ENCODE measurements at regions not wholly inside any gene's neighbourhood (a gene's known extent, or its start where the extent isn't known, plus 50 kb on each side); places are given as distances from the start of the nearest gene placed in this dataset.

DNA sequence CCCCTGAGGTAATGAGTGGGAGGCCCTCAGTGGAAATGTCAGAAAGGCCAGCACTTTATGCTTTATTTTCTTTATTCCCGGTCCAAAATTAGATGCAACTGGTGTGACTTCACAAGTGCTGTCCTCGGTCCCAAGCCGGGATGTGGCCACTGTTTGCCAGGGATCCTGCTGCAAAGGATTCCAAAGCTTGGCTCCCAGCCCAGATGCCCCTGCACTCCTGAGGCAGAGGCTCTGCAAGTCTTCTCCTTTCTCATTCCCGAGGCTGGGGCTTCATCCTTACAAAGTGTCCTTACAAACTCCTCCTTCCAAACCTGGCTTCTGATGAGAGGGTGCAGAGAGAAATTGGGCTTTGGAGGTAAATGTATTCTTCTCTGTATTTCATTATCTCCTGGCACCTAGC is 544.3 kb upstream of the DPP6 start:
- TF ChIP-seq, protein P1, sequence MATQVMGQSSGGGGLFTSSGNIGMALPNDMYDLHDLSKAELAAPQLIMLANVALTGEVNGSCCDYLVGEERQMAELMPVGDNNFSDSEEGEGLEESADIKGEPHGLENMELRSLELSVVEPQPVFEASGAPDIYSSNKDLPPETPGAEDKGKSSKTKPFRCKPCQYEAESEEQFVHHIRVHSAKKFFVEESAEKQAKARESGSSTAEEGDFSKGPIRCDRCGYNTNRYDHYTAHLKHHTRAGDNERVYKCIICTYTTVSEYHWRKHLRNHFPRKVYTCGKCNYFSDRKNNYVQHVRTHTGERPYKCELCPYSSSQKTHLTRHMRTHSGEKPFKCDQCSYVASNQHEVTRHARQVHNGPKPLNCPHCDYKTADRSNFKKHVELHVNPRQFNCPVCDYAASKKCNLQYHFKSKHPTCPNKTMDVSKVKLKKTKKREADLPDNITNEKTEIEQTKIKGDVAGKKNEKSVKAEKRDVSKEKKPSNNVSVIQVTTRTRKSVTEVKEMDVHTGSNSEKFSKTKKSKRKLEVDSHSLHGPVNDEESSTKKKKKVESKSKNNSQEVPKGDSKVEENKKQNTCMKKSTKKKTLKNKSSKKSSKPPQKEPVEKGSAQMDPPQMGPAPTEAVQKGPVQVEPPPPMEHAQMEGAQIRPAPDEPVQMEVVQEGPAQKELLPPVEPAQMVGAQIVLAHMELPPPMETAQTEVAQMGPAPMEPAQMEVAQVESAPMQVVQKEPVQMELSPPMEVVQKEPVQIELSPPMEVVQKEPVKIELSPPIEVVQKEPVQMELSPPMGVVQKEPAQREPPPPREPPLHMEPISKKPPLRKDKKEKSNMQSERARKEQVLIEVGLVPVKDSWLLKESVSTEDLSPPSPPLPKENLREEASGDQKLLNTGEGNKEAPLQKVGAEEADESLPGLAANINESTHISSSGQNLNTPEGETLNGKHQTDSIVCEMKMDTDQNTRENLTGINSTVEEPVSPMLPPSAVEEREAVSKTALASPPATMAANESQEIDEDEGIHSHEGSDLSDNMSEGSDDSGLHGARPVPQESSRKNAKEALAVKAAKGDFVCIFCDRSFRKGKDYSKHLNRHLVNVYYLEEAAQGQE (IDR thresholded peaks at IDR 0.05; ENCODE audit: insufficient read depth in 1 of 2, low read depth in 2 of 2, low read length in 1 of 2), result no peak
- TF ChIP-seq POLR2AphosphoS5 (IDR thresholded peaks at IDR 0.05; ENCODE audit: low read depth, low read length), result no peak
